Sigmoid colon (tissue), 6 donors: ENCODE measurements at regions not wholly inside any gene's neighbourhood (a gene's known extent, or its start where the extent isn't known, plus 50 kb on each side); places are given as distances from the start of the nearest gene placed in this dataset.
A peak's percentile ranks its signal among the peaks of the same experiment; 100 is the strongest.

Experiments used
- DNase-seq: peaks from one replicate; pipeline ENCODE4 v3.0.0-alpha.2; 2019
- H3K27ac ChIP-seq, 4 donors: fragments of 200-600 bp; sonication (generic); one replicate each; pipeline ENCODE4 v1.5.1; 2016 to 2019; ENCODE audit warnings: mild to moderate bottlenecking in 1 of 4
- H3K27me3 ChIP-seq, 3 donors: fragments of 200-600 bp; sonication (generic); one replicate each; pipeline ENCODE4 v1.5.1; 2019; ENCODE audit warnings: mild to moderate bottlenecking in 1 of 3
- H3K36me3 ChIP-seq, 4 donors: fragments of 200-600 bp; sonication (generic); one replicate each; pipeline ENCODE4 v1.5.1; 2016 to 2019
- H3K4me1 ChIP-seq, 4 donors: fragments of 200-600 bp; sonication (generic); one replicate each; pipeline ENCODE4 v1.5.1; 2017 to 2019
- H3K4me3 ChIP-seq, 4 donors: fragments of 200-600 bp; sonication (generic); one replicate each; pipeline ENCODE4 v1.5.1; 2017 to 2019; ENCODE audit warnings: mild to moderate bottlenecking in 2 of 4, moderate library complexity in 1 of 4
- H3K9me3 ChIP-seq, 4 donors: fragments of 200-600 bp in 3 of 4; sonication (generic) in 3 of 4; one replicate each; pipeline versions ENCODE4 v1.5.1 to v1.6.1; 2013 to 2019
- CTCF ChIP-seq, 4 experiments: fragments of 450-650 bp in 3 of 4; fragments of 200-600 bp in 1 of 4; IDR thresholded peaks; one replicate each; pipeline ENCODE4 v1.5.1; 2016 to 2019; ENCODE audit warnings: antibody characterized with exemption in 4 of 4, mild to moderate bottlenecking in 3 of 4, moderate library complexity in 2 of 4
- EP300 ChIP-seq, 4 donors: sonication (generic); formaldehyde crosslinking; IDR thresholded peaks; one replicate each; pipeline ENCODE4 v1.6.1; 2017; ENCODE audit warnings: antibody characterized with exemption in 4 of 4
- POLR2A ChIP-seq, 2 donors: fragments of 450-650 bp; IDR thresholded peaks; one replicate each; pipeline ENCODE4 v1.6.1; 2016; ENCODE audit warnings: antibody characterized with exemption in 2 of 2, mild to moderate bottlenecking in 2 of 2, moderate library complexity in 2 of 2
- POLR2AphosphoS5 ChIP-seq, 4 donors: sonication (generic); formaldehyde crosslinking; IDR thresholded peaks; one replicate each; pipeline ENCODE4 v1.6.1; 2017; ENCODE audit warnings: antibody characterized with exemption in 4 of 4
- WGBS, 2 donors: extraction: QIAGEN DNeasy Blood & Tissue Kit; methylation state at CpG; one replicate each; pipeline ENCODE4 v1.1.7; 2013; 5-methylcytosine and 5-hydroxymethylcytosine counted together
- intact Hi-C: fragments of 100-400 bp; cut with DNase I; formaldehyde crosslinking; loops from one replicate; pipeline ENCODE4 v1.15.1; 2023
- donor health status: healthy with polysubstance abuse.
- donor health status: healthy.

GRCh38 chr10:42987575-42987974 lies 89.3 kb upstream of the RET start:
- no peak overlapping the region for H3K27ac ChIP-seq
- intact Hi-C loops: no loop called here
- no peak overlapping the region for H3K4me3 ChIP-seq
- no peaks in the 10 kb centered on the region for H3K4me1 ChIP-seq
- peak; percentile 47 for DNase-seq
- TF ChIP-seq POLR2AphosphoS5 (IDR thresholded peaks at IDR 0.05) (no peak), EP300 (IDR thresholded peaks at IDR 0.05) (no peak), CTCF (IDR thresholded peaks at IDR 0.05) (no peak)
- H3K36me3 ChIP-seq: no peaks in the 10 kb centered on the region
- no peaks in the 10 kb centered on the region for H3K9me3 ChIP-seq
- H3K27me3 ChIP-seq: no peaks in the 10 kb centered on the region
- WGBS, 2 donors: 82 to 87% methylated on average over 7 of the region's 7 CpGs

DNA sequence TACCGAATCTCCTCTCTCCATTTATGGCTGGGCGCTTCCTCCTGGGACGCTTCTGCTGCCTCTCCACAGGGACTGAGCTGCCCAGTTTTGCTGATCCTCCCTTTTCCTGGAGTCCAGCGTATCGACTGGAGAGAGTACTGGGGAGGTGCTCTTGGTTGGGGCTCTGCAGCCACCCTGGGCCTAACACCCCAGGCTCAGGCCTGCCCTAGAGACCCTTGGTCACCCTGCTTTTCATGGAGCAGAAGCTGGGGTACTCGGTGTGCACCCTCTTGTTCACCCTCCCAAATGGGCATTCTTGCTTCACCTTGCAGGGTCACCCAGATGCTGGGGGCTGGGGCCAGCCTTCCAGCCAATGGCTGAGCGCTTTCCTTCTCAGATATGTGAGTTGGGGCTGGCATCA lies 88.8 kb upstream of the RET start:
- no peaks in the 10 kb centered on the region for H3K36me3 ChIP-seq
- H3K4me3 ChIP-seq: no peak overlapping the region
- intact Hi-C loops: no loop called here
- H3K27me3 ChIP-seq: no peaks in the 10 kb centered on the region
- H3K4me1 ChIP-seq: no peaks in the 10 kb centered on the region
- DNase-seq: peak; percentile 43
- H3K27ac ChIP-seq: no peak overlapping the region
- 88% methylated on average over 7 of the region's 7 CpGs for WGBS, 2 donors
- TF ChIP-seq EP300 (IDR thresholded peaks at IDR 0.05) (no peak), POLR2AphosphoS5 (IDR thresholded peaks at IDR 0.05) (no peak), POLR2A (IDR thresholded peaks at IDR 0.05) (no peak), CTCF (IDR thresholded peaks at IDR 0.05) (no peak)
- H3K9me3 ChIP-seq: no peaks in the 10 kb centered on the region

DNA sequence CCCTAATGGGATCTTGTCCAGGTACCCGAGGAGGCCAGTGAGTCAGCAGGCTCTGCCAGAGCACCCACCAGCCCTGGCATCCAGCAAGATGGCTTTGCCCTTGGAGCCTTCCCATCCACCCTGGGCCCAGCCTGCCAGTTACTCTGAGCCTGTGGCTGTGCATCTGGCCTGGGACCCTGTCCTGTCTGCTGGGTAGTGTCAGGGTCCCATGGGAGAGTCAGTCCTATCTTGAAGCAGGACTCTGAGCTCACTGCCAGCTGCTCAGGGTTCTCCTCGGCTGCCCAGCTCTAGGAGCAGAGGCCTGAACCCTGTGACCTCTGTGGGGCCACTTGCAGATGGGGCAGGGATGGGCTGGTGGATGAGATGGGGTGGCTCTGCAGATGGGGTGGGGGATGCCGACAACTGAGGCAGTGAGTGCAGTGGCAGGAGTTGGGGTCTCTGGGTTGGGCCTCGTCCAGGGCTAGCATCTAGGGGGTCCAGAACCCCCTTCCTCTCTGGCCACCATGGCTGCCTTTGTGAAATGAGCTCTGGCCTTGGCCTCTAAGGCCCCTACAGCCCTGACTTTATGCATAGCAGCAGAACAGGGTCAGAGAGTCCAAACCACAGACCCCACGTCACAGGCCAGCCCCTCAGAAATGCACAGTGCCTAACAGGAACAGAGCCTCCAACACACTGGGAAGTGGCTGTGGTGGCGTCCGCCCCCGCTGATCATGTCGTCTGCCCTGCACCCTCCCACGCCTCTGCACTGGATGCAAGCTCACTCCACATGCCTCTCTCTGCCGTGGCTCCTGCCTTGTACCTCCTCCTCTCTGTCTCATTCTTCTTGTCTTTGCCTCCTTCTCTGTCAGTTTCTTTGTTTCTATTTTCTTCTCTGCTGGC lies 88.1 kb upstream of the RET start:
- intact Hi-C loops: no loop called here
- no peaks in the 10 kb centered on the region for H3K9me3 ChIP-seq
- 74 to 76% methylated on average over 11 of the region's 11 CpGs for WGBS, 2 donors
- H3K27ac ChIP-seq: no peak overlapping the region
- no peak overlapping the region for H3K4me3 ChIP-seq
- H3K36me3 ChIP-seq: no peaks in the 10 kb centered on the region
- peak; percentile 28 for DNase-seq
- no peaks in the 10 kb centered on the region for H3K4me1 ChIP-seq
- H3K27me3 ChIP-seq: no peaks in the 10 kb centered on the region
- no peak for TF ChIP-seq POLR2AphosphoS5 (IDR thresholded peaks at IDR 0.05)
- no peak for TF ChIP-seq POLR2A (IDR thresholded peaks at IDR 0.05)
- TF ChIP-seq CTCF (IDR thresholded peaks at IDR 0.05): no peak
- TF ChIP-seq EP300 (IDR thresholded peaks at IDR 0.05): no peak

DNA sequence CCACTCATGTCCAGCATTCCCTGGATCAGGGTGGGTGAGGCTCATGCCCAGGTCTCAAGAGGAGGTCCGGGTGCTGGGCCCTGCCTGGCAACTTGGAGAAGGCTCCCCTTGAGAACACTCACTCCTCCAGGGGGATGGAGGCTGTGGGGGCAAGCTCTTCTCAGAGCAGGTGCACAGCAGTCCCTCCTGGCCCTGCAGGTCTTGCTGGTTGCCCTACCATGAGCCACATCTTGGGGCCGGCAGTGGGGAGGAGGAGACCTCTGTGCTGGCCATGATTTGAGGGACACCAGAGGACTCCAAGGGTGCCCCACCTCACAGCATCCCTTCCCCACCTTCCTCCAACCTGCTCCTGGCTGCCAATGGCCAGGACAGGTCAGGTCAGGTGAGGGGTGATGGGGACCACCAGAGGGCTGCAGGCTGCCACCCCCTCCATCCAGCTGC lies 87.4 kb upstream of the RET start:
- 79 to 93% methylated on average over 2 of the region's 2 CpGs for WGBS, 2 donors
- H3K4me1 ChIP-seq: no peaks in the 10 kb centered on the region
- TF ChIP-seq POLR2AphosphoS5 (IDR thresholded peaks at IDR 0.05): no peak
- no peak for TF ChIP-seq CTCF (IDR thresholded peaks at IDR 0.05)
- no peak for TF ChIP-seq POLR2A (IDR thresholded peaks at IDR 0.05)
- TF ChIP-seq EP300 (IDR thresholded peaks at IDR 0.05): no peak
- H3K36me3 ChIP-seq: no peaks in the 10 kb centered on the region
- H3K27me3 ChIP-seq: no peaks in the 10 kb centered on the region
- peak; percentile 44 for DNase-seq
- H3K4me3 ChIP-seq: no peak overlapping the region
- intact Hi-C loops: no loop called here
- H3K27ac ChIP-seq: no peak overlapping the region
- H3K9me3 ChIP-seq: no peaks in the 10 kb centered on the region
